ENCODE measurements at regions not wholly inside any gene's neighbourhood (a gene's known extent, or its start where the extent isn't known, plus 50 kb on each side); places are given as distances from the start of the nearest gene placed in this dataset.

DNA sequence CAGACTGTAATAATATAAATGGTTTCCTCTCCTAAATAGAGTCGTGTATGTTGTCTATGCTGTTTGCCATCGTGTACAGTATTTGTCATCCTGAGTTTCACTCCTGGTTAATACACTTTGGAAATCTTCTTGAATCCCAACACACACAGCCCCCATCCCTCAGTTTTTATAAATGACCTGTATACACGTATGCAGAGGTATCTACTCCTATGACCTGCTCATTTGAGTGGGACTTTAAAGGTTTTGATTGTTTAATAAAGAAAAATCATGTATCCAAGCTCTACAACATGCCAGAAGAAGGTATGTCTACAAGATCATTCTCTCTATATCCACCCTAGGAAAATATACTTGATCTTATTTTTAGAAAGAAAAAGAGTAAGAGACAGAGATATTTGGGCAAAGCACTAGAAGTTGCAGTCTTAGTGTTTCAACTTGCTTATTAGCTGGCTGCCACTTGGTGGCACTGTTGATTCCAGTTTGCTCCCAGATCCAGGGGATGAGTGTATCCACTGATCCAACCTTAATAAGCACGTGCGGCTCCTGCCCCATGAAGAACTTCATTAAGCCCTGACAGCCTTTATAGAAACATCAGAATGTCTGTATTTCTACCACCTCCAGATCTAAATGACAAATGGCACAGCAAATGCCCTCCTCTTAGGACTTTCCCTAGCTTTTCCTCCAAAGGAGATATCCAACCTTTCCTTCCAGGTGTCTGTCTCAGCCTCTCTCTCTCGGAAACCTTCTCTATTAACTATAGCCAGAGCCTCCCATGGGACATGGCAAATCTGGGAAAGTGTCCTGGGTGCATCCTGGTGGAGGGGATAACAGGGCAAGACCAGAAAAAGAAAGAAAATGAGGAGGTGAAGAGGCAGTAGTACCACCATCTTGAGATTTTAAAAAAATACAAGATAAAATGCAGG is 181.6 kb upstream of the NEBL start:
- no peak for DNase-seq

DNA sequence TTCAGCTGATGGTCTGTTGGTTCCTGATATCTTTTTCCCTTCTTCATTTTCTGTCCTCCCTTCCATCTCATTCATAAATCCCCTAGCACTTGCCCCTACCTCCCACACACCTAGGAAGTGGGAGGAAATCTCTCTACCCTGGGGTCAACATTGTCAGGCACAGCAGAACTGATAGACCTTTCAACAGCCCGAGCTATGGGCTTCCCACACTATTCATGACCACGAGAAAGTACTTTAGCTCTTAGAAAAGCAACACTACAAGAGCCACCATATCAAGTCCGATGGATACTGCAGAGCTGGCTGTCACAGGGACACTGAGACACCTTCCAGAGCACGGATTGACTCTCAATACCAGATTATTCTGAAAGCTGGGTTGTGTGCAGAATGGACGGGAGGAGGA is 180.6 kb upstream of the NEBL start:
- DNase-seq: no peak

DNA sequence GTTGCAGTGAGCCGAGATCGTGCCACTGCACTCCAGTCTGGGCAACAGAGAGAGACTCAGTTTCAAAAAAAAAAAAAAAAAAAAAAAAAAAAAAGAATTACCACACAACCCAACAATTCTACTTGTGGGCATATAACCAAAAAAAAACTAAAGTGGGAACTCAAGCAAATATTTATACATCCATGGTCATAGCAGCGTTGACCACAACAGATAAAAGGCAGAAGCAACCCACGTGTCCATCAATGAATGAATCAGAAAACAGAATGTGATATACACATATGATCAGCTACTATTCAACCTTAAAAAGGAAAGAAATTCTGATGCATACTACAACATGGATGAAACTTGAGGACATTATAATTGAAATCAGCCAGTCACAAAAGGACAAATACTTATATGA is 179.3 kb upstream of the NEBL start:
- no peak for DNase-seq

DNA sequence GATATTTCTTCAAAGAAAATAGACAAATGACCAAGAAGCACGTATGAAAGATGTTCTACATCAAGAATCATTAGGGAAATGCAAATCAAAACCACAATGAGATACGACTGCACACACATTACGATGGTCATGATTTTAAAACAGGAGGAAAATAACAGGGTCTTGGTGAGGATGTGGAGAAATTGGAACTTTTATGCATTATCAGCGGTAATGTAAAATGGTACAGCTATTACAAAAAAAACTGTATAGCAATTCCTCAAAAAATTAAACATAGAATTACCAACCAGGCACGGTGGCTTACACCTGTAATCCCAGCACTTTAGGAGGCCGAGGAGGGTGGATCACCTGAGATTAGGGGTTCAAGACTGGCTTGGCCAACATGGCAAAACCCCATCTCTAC is 178.8 kb upstream of the NEBL start:
- DNase-seq: no peak

DNA sequence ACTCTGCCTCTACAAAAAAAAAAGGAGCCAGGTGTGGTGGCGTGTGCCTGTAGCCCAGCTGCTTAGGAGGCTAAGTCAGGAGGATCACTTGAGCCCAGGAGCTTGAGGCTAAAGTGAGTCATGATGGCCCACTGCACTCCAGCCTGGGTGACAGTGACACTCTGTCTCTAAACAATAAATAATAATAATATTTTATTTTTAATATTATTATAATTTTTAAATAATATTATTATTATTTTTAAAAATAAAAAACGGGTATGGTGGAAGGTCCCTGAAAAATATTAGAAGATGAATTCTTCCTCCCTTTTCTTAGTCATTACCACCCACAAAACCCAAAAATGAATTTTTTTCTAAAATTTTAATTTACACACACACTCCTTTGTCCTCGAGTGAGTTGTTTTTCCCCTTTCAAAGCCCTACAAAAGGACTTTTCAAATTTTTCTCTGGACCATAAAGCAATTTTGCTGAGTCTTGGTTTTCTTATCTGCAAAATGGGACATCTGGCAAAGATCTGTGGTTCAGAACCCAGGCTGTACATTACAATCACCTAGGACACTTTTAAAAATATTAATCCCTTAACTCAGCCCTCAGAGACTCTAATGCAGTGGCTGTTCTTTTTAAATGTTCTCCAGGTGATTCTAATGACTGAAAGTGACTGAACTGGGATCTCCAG is 174.0 kb upstream of the NEBL start:
- DNase-seq: no peak

DNA sequence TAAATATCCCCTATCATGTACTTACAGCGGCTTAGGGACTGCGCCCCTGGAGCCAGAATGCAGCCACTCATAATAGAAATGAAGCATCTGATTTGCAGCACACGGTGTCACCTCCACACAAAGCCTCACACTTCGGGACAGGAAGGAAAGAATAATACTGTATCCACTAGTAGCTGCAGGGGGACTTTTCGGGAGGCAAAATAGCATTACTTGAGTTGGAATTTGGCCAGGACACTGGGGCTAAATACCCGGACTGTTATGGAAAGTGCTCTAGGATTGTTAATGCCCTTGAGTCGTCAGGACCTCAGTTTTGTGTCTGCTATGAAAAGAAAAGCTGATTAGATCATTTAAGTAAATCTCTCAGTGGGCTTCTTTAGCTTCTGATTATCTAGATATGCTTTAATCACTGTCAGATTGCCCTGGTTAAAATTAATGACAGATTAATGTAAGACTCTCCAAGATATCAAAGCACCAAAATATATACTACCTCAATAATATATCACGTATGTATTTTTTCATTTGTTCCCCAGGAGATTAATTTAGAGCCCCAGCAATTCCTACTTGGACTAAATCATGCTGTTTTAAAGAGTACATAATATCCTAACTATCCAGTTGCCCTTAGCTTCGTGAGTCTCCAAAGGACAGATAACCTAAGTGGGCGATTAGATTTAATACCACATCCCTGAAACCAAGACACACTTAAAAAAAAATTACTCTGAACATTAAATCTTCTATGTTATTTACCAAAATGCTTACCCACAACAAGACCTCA is 173.0 kb upstream of the NEBL start:
- DNase-seq: no peak

DNA sequence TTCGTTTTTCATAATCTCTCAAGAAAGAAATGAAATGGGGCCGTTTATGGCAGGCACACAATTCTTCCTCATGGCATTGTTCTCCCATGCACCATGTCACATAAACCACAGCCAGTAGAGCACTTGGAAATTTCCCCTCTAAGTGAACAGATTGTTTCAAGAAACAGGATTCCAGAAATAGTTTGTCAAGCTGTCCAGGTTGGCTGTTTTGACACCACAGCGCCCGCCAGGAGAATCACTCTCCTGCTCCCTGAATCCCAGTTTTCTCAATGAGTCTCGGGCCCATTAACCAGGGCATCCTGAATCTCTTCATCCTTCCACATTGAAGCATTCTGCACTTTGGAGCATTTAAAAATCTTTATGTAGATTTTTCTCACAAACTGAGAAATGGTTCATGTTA is 172.2 kb upstream of the NEBL start:
- no peak for DNase-seq

DNA sequence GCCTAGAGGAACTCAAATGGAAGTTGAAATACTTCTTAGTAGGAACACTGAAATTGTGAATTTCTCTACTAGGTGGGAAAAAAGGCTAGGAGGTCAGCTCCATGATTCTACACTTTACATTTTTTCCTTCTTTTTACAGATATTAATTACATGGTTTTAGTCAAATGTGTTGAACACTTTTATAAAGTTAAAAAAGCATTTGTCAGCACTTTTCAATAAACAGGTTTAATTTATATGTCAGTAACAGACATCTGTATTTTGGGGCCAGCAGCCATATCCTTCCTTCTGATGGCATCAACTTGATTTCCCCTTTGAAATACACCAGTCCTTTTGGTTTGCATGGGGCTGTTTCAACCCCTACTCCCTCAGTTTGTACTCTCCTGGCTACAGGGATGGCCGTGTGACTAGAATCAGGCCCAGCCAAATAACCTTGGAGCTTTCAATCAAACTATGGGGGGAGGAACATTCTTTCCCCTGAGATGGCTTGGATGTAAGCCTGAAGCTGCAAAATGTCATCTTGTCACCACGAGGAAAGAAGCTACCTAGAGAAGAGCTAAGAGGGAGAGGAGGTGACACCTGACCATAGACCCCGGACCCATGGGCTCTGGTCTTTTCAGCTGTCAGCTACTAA is 171.0 kb upstream of the NEBL start:
- no peak for DNase-seq

DNA sequence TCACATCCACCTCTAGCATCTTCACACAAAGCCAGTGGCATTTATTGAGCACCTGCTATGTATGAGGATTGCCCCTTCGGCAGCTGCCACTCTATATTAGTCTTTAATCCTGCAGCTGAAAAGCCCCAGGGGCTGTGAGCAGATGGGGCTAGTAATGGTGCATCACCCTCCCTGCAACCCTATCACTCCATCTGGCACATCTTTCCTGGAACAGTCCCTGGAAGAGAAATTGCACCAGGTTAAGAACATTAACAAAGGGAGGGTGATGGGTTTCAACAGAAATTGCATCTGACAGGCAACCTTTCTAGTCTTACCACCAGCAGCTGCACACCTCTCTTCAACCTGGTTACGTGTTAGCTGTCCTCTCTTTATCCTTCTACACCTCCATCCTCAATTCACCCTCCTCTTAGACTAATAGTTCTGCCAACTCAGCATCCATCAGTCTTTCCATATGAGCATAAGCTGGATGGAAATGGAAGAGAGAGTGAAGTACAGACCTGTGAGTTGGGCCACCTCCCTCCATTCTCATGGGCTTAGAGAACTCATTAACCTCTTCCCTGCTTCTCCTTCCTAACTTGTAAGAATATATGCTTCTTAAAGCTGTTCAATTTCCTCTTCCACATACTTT is 168.6 kb upstream of the NEBL start:
- no peak for DNase-seq

DNA sequence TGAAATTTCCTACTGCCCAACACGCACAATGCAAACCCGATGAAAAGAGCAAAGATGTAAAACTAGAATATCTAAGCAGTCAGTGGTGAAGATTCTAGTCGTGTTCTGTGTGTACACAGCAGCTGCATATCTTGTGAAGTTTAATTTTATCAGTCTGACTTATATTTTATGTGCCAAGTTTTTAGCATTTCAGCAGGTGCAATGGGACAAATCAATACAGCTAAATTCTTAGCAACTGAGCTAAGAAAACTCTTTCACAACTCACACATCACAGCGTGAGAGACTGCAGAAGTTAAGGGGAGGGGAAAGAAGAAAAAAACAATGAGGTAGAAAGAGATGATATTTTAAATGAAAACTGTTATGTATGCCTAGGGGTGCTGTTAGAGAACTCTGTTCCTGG is 164.9 kb upstream of the NEBL start:
- no peak for DNase-seq

DNA sequence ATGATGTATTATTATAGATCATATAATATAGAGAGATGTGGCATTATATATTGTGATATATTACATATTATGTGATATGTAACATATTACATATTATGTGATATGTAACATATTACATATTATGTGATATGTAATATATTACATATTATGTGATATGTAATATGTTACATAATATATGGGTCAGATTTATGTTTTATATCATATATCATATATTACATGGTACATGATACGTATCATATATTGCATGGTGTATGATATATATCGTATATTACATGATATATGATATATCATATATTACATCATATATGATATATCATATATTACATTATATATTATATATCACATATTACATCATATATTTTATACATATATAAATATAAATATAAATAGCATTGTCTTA is 164.1 kb upstream of the NEBL start:
- no peak for DNase-seq

DNA sequence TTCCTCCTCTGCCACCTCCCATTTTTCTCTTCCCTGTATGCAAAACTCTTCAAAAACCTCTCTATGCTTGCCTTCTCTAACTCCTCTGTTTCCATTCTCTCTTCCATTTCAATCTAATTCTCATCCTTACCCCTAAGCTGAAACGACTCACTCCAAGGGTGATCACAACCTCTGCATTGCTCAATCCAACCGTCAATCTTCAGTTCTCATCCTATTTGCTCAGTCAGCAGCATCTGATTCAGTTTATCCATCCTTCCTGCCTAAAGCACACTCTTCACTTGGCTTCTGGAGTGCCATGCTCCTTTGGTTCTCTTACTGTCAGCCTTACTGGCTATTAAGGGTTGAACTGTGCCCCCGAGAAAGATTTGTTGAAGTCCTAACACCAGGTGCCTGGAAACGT is 163.5 kb upstream of the NEBL start:
- no peak for DNase-seq

DNA sequence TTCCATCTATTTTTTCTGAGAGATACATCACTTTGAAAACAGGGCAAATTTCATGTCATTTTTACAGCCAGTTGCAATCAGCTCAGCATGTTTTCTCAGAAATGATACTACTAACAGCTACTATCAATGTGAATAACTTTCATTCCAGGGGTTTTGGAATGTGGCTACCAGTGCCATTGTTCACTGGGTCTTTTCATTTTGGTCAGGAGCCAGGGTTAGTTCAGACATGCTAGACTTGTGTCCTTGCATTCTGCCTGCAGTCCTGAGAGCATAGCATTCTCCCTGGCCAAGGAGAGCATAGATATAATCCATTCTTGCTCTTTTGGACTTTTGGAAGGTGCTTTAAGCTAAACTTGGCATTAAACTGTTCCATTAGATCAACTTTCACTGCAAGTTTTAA is 160.9 kb upstream of the NEBL start:
- DNase-seq: no peak

DNA sequence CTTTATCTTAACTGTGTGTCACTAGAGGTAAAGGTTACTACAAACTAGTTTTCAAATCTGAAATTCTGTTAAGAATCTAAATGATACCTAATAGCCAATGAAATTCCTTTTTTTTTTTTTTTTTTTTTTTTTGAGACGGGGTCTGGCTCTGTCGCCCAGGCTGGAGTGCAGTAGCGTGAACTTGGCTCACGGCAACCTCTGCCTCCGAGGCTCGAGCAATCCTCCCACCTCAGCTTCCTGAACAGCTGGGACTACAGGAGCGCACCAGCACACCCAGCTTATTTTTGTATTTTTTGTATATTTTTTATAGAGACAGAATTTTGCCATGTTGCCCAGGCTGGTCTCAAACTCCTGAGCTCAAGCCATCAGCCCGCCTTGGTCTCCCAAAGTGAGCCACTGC is 160.3 kb upstream of the NEBL start:
- no peak for DNase-seq

DNA sequence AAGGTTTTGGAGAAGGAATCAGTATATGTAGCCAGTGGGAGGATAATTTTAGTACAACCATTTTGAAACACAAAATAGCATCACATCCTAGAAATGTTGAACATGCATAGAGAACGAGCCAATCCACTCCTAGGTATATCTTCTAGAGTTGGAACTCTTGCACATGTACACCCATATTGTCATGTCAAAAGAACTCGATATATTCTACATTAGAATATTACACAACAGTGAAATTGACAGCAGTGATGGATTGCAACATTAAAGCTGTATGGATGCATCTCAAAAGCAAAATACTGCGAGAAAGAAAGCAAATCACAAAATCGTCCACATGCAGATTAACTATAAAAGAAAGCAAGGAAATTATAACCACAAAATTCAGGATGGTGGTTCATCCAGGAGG is 159.3 kb upstream of the NEBL start:
- DNase-seq: no peak

DNA sequence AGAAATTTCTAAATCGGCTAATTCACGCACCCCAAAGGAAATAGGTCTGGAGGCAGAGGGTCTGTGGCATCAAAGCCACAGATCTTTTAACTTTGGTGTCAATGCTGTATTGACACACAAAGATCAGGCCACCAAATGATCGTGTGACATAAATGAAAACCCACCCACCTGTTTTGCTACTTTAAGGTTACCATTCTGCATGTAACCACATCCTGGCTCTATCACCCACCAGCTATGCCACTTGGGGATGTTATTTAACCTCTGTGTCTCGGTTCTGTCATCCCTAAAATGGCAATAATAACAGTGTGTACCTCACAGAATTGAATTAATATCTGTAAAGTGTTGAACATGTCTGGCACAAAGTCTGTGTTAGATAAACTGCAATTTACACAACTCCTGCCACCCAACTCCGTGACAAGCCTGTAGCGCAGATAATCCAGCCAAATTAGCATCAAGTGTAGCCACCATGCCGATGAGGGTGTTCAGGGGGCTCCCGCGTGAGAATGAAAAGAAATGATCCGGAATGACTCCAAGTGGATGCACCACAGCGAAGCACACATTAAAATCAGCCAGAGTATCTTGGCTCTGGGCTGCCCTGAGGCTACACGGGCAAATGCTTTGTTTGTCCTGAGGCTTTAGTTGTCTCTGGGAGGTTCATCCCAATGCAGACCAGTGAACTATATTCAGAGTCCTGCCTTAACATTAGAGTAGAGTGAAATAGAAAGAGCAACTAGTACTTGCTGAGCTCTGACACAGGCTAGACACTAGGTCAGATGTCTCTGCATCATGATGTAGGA is 158.4 kb upstream of the NEBL start:
- DNase-seq: peak in 2 of 6 experiments; percentile 7 to 8

DNA sequence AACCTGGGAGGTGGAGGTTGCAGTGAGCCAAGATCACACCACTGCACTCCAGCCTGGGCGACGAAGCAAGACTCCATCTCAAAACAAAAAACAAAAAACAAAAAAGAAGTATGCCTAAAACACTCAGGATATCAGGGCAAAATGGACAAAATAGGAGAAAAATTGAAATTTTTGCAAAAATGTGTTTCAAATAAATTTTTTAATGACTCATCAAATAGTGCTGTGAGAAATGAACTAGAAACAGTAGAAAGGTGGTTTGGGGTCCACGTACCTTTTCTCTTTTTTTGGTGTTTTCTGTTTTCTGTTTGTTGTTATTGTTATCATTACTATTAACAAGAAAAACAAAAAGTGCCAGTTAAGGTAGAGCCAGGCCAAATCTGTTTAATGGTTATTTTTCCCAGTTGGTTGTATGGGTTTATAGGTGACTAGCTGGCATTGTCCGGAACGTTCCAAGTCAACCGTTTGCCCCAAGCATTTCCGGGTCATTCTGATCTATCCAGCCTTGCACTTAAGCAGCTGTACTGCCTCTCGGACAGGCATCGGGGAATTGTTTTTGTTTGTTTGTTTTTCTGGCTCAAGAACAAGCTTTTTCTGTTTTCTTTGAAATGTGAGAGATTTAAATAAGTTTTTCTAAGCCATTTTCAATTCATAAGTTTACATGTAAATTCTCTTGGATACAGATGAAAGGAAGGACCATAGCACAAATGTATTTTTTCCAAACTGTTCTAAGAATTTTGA is 157.0 kb upstream of the NEBL start:
- no peak for DNase-seq

DNA sequence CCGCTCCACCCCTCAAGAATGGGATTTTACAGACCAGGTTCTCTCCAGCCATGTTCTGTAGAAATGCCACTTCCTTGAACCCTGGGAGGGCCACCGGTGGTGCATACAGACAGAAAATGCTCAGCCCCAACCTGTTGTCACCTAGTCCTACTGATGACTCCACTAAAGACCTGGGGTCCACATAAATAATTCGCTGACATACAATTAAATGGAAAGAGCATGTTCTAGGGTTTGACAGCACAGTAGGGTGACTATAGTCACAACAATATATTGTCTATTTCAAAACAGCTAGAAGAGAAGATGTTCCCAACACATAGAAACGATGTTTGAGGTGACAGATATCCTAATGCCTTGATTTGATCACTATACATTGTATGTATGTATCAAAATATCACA is 155.6 kb upstream of the NEBL start:
- DNase-seq: no peak

DNA sequence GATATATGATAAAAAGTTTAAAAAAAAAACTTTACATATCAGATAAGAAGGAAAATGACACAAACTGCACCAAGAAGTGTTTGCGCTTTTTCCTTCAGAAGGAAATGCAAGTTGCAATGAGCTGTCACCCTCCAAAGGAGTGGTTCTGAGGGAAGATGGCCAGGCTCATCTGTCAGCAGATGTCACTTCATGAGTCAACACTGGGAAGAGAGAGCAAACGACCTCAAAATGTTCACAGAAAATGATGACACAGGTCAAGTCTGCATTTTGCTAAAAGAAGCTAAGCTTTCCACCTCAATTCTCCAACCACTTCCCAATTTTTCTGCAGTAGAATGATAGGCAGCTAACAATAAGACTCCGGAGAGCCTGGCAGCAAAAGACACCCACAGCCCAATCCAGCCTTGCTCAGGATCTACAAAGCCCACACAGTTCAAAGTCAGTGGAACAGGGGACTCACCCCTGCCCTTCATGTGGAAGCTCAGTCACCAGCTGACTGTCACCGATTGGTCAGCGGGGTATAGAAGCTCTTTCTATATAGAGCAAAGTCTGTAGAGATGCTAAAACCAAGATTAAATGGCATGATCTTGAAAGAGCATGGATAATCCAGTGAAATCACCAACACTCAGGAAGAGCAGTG is 155.1 kb upstream of the NEBL start:
- DNase-seq: no peak

DNA sequence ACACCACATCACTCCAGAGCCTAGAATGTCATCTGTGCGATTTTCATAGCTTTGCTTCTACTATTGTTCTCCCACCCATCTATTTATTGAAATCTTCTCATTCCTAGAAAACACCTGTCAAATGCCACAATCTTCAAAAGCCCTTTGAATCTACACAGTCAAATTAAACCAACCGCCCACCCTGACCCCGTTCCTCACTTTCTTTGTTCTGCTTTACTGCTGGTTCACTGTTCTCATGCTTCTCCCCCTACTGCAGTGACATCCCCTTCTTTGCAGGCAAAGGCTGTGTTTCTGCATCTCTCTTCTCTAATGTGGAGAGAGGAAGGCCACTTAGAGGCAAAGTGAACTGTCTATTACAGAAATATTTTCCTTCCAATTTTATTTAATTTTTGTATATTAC is 152.4 kb upstream of the NEBL start:
- DNase-seq: no peak

DNA sequence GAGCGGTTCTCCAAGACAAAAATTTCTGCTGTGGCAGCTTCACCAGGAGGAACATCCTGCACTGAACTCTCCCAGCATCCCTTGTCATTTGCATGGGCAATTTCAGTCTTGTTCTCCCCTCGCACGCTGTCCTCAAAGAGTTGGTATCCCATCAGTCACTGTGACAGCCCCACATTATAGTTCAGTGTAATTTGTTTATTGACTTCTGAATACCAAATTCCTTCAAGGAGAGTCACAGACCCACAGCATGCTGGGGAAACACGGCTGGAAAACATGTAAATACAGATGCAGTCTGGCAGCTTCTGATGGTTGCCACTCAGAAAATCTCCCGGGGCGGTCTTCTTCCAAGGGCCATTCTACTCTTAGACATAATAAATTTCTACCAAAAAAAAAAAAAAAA is 151.0 kb upstream of the NEBL start:
- no peak for DNase-seq

Measured in stimulated activated naive CD4-positive, alpha-beta T cell (primary cell).